H1 (cell line): ENCODE measurements at regions not wholly inside any gene's neighbourhood (a gene's known extent, or its start where the extent isn't known, plus 50 kb on each side); places are given as distances from the start of the nearest gene placed in this dataset.

ENCODE experiments used
- CTCF ChIA-PET: fragments of 300-600 bp; sonication (Branson Sonifier 250); formaldehyde crosslinking; loops from one replicate; lab custom pipeline; 2021; ENCODE audit not compliant: partially characterized antibody; lab: Charles Lee
- POLR2A ChIA-PET: fragments of 300-600 bp; sonication (Branson Sonifier 250); formaldehyde crosslinking; loops from one replicate; lab custom pipeline; 2021; ENCODE audit warnings: inconsistent platforms; ENCODE audit not compliant: partially characterized antibody; lab: Charles Lee
- DNase-seq, 2 experiments: peaks; one replicate each; pipeline versions ENCODE4 v3.0.0 to v3.0.0-alpha.2; 2010 to 2022; ENCODE audit warnings: low spot score in 2 of 2, low read depth in 1 of 2, mixed read lengths in 1 of 2
- FAIRE-seq: peaks from 2 replicates; lab custom pipeline; 2011; peaks lifted over from hg19 to GRCh38; lab: Jason Lieb, UNC
- H2AFZ ChIP-seq: 2 replicates; pipeline ENCODE4 v1.8.1; 2012; ENCODE audit warnings: low read length, inconsistent platforms
- H2AK5ac ChIP-seq: 2 replicates; pipeline ENCODE4 v1.6.1; 2013; ENCODE audit warnings: low read depth, low read length
- H2BK120ac ChIP-seq: replicated peaks from 2 replicates; pipeline ENCODE3; 2013; ENCODE audit warnings: low read depth, low read length, inconsistent platforms
- H2BK12ac ChIP-seq: 2 replicates; pipeline ENCODE4 v1.6.1; 2013; ENCODE audit warnings: low read depth, low read length
- H2BK15ac ChIP-seq: 2 replicates; pipeline ENCODE4 v1.6.1; 2013; ENCODE audit warnings: low read length
- H2BK20ac ChIP-seq: 2 replicates; pipeline ENCODE4 v1.6.1; 2013; ENCODE audit warnings: low read length
- H2BK5ac ChIP-seq: 2 replicates; pipeline ENCODE4 v1.6.1; 2013; ENCODE audit warnings: low read depth, low read length
- H3K14ac ChIP-seq: 2 replicates; pipeline ENCODE4 v1.6.1; 2013; ENCODE audit warnings: inconsistent platforms; ENCODE audit not compliant: insufficient read length
- H3K18ac ChIP-seq: 2 replicates; pipeline ENCODE4 v1.6.1; 2013; ENCODE audit warnings: low read length; ENCODE audit errors: extremely low read depth
- H3K23ac ChIP-seq: 2 replicates; pipeline ENCODE4 v1.6.1; 2013; ENCODE audit warnings: inconsistent platforms; ENCODE audit not compliant: insufficient read length
- H3K23me2 ChIP-seq: 2 replicates; pipeline ENCODE4 v1.6.1; 2013; ENCODE audit warnings: low read depth, low read length
- H3K27ac ChIP-seq: 2 replicates; pipeline ENCODE4 v1.6.1; 2011; ENCODE audit warnings: low read depth, low read length, inconsistent platforms
- H3K27me3 ChIP-seq, 4 experiments: replicated peaks in 1 of 4; 1 replicate in 1 of 4; 2 replicates in 3 of 4; pipeline versions ENCODE4 v1.6.1 to v1.8.1; 2011 to 2013; ENCODE audit warnings: low read length in 3 of 4, mild to moderate bottlenecking in 3 of 4, inconsistent platforms in 2 of 4, mixed read lengths in 2 of 4, moderate library complexity in 1 of 4; ENCODE audit not compliant: control insufficient read depth in 3 of 4, insufficient read depth in 3 of 4; ENCODE audit errors: extremely low read depth in 1 of 4
- H3K36me3 ChIP-seq, 4 experiments: 2 replicates each; pipeline versions ENCODE4 v1.6.1 to v1.8.1; 2011 to 2013; ENCODE audit warnings: mild to moderate bottlenecking in 4 of 4, low read length in 3 of 4, moderate library complexity in 2 of 4, control low read depth in 1 of 4, inconsistent platforms in 1 of 4; ENCODE audit not compliant: insufficient read depth in 4 of 4, control insufficient read depth in 2 of 4
- H3K4ac ChIP-seq: replicated peaks from 2 replicates; pipeline ENCODE3; 2013; ENCODE audit warnings: low read length, low read depth, mixed read lengths, inconsistent platforms; ENCODE audit not compliant: insufficient read length
- H3K4me1 ChIP-seq, 4 experiments: replicated peaks in 1 of 4; 1 replicate in 1 of 4; 2 replicates in 3 of 4; pipeline versions ENCODE4 v1.6.1 to v1.8.1; 2011 to 2013; ENCODE audit warnings: low read length in 3 of 4, inconsistent platforms in 2 of 4, mixed read lengths in 1 of 4; ENCODE audit not compliant: insufficient read depth in 4 of 4, control insufficient read depth in 3 of 4
- H3K4me2 ChIP-seq, 2 experiments: 2 replicates each; pipeline versions ENCODE4 v1.6.1 to v1.8.1; 2011 to 2013; ENCODE audit warnings: low read depth in 2 of 2, low read length in 2 of 2, control low read depth in 1 of 2, inconsistent platforms in 1 of 2, mild to moderate bottlenecking in 1 of 2; ENCODE audit not compliant: insufficient read depth in 1 of 2
- H3K4me3 ChIP-seq, 4 experiments: fragments of 200-600, 300-600 bp in 1 of 4; sonication (generic), shearing (Covaris generic), sonication (Bioruptor Twin) in 1 of 4; 2 replicates each; pipeline versions ENCODE4 v1.5.1 to v1.8.1; 2011 to 2016; ENCODE audit warnings: low read length in 4 of 4, low read depth in 3 of 4, control low read depth in 2 of 4, inconsistent platforms in 2 of 4, mild to moderate bottlenecking in 2 of 4, mixed read lengths in 1 of 4, moderate library complexity in 1 of 4; ENCODE audit not compliant: insufficient read depth in 2 of 4; ENCODE audit errors: extremely low read depth in 1 of 4
- H3K56ac ChIP-seq: replicated peaks from 2 replicates; pipeline ENCODE3; 2013; ENCODE audit warnings: low read depth, mild to moderate bottlenecking, mixed read lengths, low read length, inconsistent platforms; ENCODE audit not compliant: insufficient read length
- H3K79me1 ChIP-seq: 2 replicates; pipeline ENCODE4 v1.6.1; 2013; ENCODE audit warnings: low read depth, low read length, control low read depth
- H3K79me2 ChIP-seq, 2 experiments: 2 replicates each; pipeline versions ENCODE4 v1.6.1 to v1.8.1; 2012 to 2013; ENCODE audit warnings: low read length in 2 of 2, mild to moderate bottlenecking in 2 of 2, inconsistent platforms in 1 of 2; ENCODE audit not compliant: insufficient read depth in 2 of 2, control insufficient read depth in 1 of 2
- H3K9ac ChIP-seq, 4 experiments: replicated peaks in 1 of 4; 1 replicate in 1 of 4; 2 replicates in 3 of 4; pipeline versions ENCODE4 v1.6.1 to v1.8.1; 2011 to 2013; ENCODE audit warnings: low read depth in 3 of 4, low read length in 3 of 4, control low read depth in 2 of 4, mild to moderate bottlenecking in 2 of 4, moderate library complexity in 2 of 4, inconsistent platforms in 1 of 4; ENCODE audit errors: extremely low read depth in 1 of 4
- H3K9me3 ChIP-seq, 2 experiments: 2 replicates each; pipeline versions ENCODE4 v1.6.1 to v1.8.1; 2012 to 2013; ENCODE audit warnings: mild to moderate bottlenecking in 2 of 2, moderate library complexity in 2 of 2, control low read depth in 1 of 2, inconsistent platforms in 1 of 2, low read depth in 1 of 2, low read length in 1 of 2, mixed read lengths in 1 of 2; ENCODE audit not compliant: insufficient read depth in 2 of 2
- H4K20me1 ChIP-seq, 2 experiments: replicated peaks in 1 of 2; 2 replicates each; pipeline versions ENCODE3 to v1.8.1; 2011 to 2013; ENCODE audit warnings: inconsistent platforms in 2 of 2, low read length in 2 of 2, mild to moderate bottlenecking in 1 of 2; ENCODE audit not compliant: insufficient read depth in 2 of 2, control insufficient read depth in 1 of 2
- H4K5ac ChIP-seq: 2 replicates; pipeline ENCODE4 v1.6.1; 2013; ENCODE audit warnings: low read length, low read depth, mixed read lengths, inconsistent platforms; ENCODE audit not compliant: insufficient read length
- H4K8ac ChIP-seq: 2 replicates; pipeline ENCODE4 v1.8.0; 2013; ENCODE audit warnings: mild to moderate bottlenecking, moderate library complexity, low read length, inconsistent platforms; ENCODE audit not compliant: insufficient read depth; ENCODE audit errors: extremely low read depth
- H4K91ac ChIP-seq: replicated peaks from 2 replicates; pipeline ENCODE3; 2013; ENCODE audit warnings: low read length, mixed read lengths, inconsistent platforms; ENCODE audit not compliant: insufficient read length
- BACH1 ChIP-seq: IDR thresholded peaks from 2 replicates; pipeline ENCODE4 v1.6.1; 2012; ENCODE audit warnings: low read length, improper control_type of control experiment
- CBX5 ChIP-seq: fragments of 300-800, 300-1000 bp; sonication (generic); IDR thresholded peaks from 2 replicates; pipeline ENCODE4 v1.7.1; 2016; ENCODE audit warnings: antibody characterized with exemption, low read length, low read depth
- CTBP2 ChIP-seq: IDR thresholded peaks from 2 replicates; pipeline ENCODE4 v1.7.0; 2011; ENCODE audit warnings: borderline replicate concordance, mild to moderate bottlenecking, moderate library complexity, mixed read lengths, low read length; ENCODE audit not compliant: insufficient read depth, insufficient read length
- FOSL1 ChIP-seq: IDR thresholded peaks from 2 replicates; pipeline ENCODE4 v1.6.1; 2011; ENCODE audit warnings: mild to moderate bottlenecking, low read depth, low read length, moderate library complexity; ENCODE audit not compliant: insufficient read depth
- JUND ChIP-seq: IDR thresholded peaks from 2 replicates; pipeline ENCODE4 v1.6.1; 2011; ENCODE audit warnings: mild to moderate bottlenecking, improper control_type of control experiment, low read length
- KDM5A ChIP-seq: fragments of 200-600 bp; IDR thresholded peaks from 2 replicates; pipeline ENCODE4 v1.7.1; 2012; ENCODE audit warnings: mild to moderate bottlenecking, low read length, inconsistent platforms, mixed read lengths
- POLR2AphosphoS5 ChIP-seq: IDR thresholded peaks from 2 replicates; pipeline ENCODE4 v1.6.1; 2011; ENCODE audit warnings: low read depth, low read length
- RAD21 ChIP-seq, 2 experiments: IDR thresholded peaks in 1 of 2; conservative IDR thresholded peaks in 1 of 2; 2 replicates each; pipeline ENCODE4 v1.6.1; 2011; ENCODE audit warnings: low read depth in 2 of 2, low read length in 2 of 2, improper control_type of control experiment in 1 of 2, inconsistent platforms in 1 of 2, mild to moderate bottlenecking in 1 of 2, moderate library complexity in 1 of 2
- RNF2 ChIP-seq: fragments of 200-900, 300-1000 bp; sonication (generic); IDR thresholded peaks from 2 replicates; pipeline ENCODE4 v1.7.1; 2016; ENCODE audit warnings: borderline replicate concordance, low read depth, mild to moderate bottlenecking, antibody characterized with exemption, low read length; ENCODE audit not compliant: poor library complexity, severe bottlenecking; ENCODE audit errors: missing control alignments
- TEAD4 ChIP-seq: IDR thresholded peaks from 2 replicates; pipeline ENCODE4 v1.6.1; 2012; ENCODE audit warnings: low read depth, low read length, inconsistent platforms, mixed read lengths
- YY1 ChIP-seq: IDR thresholded peaks from 2 replicates; pipeline ENCODE4 v1.6.1; 2011; ENCODE audit warnings: low read depth, mild to moderate bottlenecking, low read length
- ZNF274 ChIP-seq: IDR thresholded peaks from 2 replicates; pipeline ENCODE4 v1.7.0; 2012; ENCODE audit warnings: low read length, borderline replicate concordance; ENCODE audit errors: extremely low read depth
- WGBS, 2 experiments: shearing (Covaris generic) in 1 of 2; methylation state at CpG; one replicate each; pipeline versions ENCODE4 v1.1.6 to v1.1.7; 2013 to 2015; ENCODE audit warnings: low lambda C conversion rate in 2 of 2, mixed read lengths in 2 of 2, inconsistent platforms in 1 of 2, low coverage in 1 of 2, missing lambda C conversion rate in 1 of 2; ENCODE audit not compliant: insufficient replicate concordance in 2 of 2, insufficient coverage in 1 of 2, insufficient read length in 1 of 2; ENCODE audit errors: extremely low coverage in 1 of 2, missing lambda C conversion rate in 1 of 2; 5-methylcytosine and 5-hydroxymethylcytosine counted together
- TF ChIP-seq, protein P1 (sequence below): IDR thresholded peaks from 2 replicates; pipeline ENCODE4 v1.6.1; 2012; ENCODE audit warnings: low read length, inconsistent platforms

GRCh38 chr13:73954808-73955207 lies 179.4 kb downstream of the KLF12 start:
- Histone ChIP-seq H3K18ac (no peak overlapping the region), H3K4me1 (no peaks in the 10 kb centered on the region; a peak in 1 of 7 replicates), H3K23ac (no peak overlapping the region), H3K4me3 (no peak overlapping the region), H3K79me1 (no peaks in the 10 kb centered on the region), H2AFZ (no peak overlapping the region), H3K14ac (no peak overlapping the region), H3K79me2 (no peaks in the 10 kb centered on the region), H3K9me3 (no peaks in the 10 kb centered on the region), H2BK15ac (no peak overlapping the region), H4K20me1 (no peaks in the 10 kb centered on the region), H2AK5ac (no peak overlapping the region), H3K27me3 (no peaks in the 10 kb centered on the region), H3K4ac (no peak overlapping the region), H4K8ac (no peak overlapping the region), H4K91ac (no peak overlapping the region), H3K4me2 (no peak overlapping the region), H3K9ac (no peak overlapping the region), H3K23me2 (no peaks in the 10 kb centered on the region), H2BK120ac (no peak overlapping the region), H2BK20ac (no peak overlapping the region), H3K56ac (no peak overlapping the region), H2BK5ac (no peak overlapping the region), H2BK12ac (no peak overlapping the region), H3K27ac (no peak overlapping the region), H4K5ac (no peak overlapping the region), H3K36me3 (no peaks in the 10 kb centered on the region; a peak in 1 of 8 replicates)
- WGBS, 2 experiments = 90% methylated on average over 1 of the region's 1 CpG; no CpG with 5 or more reads in 1 of the 2 experiments
- no peak for DNase-seq
- CTCF ChIA-PET = no interaction called here
- FAIRE-seq = no peak
- POLR2A ChIA-PET = no interaction called here
- no peak for TF ChIP-seq YY1
- no peak for TF ChIP-seq ZNF274
- TF ChIP-seq RNF2 = no peak
- TF ChIP-seq, protein P1, sequence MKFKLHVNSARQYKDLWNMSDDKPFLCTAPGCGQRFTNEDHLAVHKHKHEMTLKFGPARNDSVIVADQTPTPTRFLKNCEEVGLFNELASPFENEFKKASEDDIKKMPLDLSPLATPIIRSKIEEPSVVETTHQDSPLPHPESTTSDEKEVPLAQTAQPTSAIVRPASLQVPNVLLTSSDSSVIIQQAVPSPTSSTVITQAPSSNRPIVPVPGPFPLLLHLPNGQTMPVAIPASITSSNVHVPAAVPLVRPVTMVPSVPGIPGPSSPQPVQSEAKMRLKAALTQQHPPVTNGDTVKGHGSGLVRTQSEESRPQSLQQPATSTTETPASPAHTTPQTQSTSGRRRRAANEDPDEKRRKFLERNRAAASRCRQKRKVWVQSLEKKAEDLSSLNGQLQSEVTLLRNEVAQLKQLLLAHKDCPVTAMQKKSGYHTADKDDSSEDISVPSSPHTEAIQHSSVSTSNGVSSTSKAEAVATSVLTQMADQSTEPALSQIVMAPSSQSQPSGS = no peak
- TF ChIP-seq CBX5 = no peak
- no peak for TF ChIP-seq FOSL1
- TF ChIP-seq POLR2AphosphoS5 = no peak
- TF ChIP-seq BACH1 = no peak
- TF ChIP-seq CTBP2 = no peak
- no peak for TF ChIP-seq KDM5A
- no peak for TF ChIP-seq JUND
- no peak for TF ChIP-seq RAD21 (IDR thresholded peaks at IDR 0.05 in 1 of 2, conservative IDR thresholded peaks at IDR 0.05 in 1 of 2; ENCODE audit: low read depth in 2 of 2, low read length in 2 of 2)
- TF ChIP-seq TEAD4 = no peak
